ENCODE measurements at regions not wholly inside any gene's neighbourhood (a gene's known extent, or its start where the extent isn't known, plus 50 kb on each side); places are given as distances from the start of the nearest gene placed in this dataset.

- Histone ChIP-seq H2BK12ac (ENCODE audit: low read length) (no peak overlapping the region), H3K4me1 (ENCODE audit: control insufficient read depth in 2 of 2, insufficient read depth in 1 of 2, low read depth in 1 of 2, low read length in 2 of 2) (peaks cover 0 to 2% of the 10 kb centered on the region in 2 donors), H2BK120ac (ENCODE audit: low read depth, low read length) (no peak overlapping the region), H4K8ac (ENCODE audit: low read depth, low read length) (no peak overlapping the region), H2AFZ (ENCODE audit: low read length) (no peak overlapping the region), H3K4me3 (ENCODE audit: low read length in 2 of 2) (no peak overlapping the region), H4K91ac (ENCODE audit: low read depth, low read length, poor library complexity) (no peak overlapping the region), H3K23ac (ENCODE audit: low read depth, low read length, poor library complexity) (no peak overlapping the region), H3K14ac (ENCODE audit: low read length) (no peak overlapping the region), H2BK15ac (ENCODE audit: low read length) (no peak overlapping the region), H3K4me2 (ENCODE audit: insufficient read depth, low read length, poor library complexity, severe bottlenecking) (no peak overlapping the region), H3K9me3 (replicated peaks in 1 of 2; ENCODE audit: control insufficient read depth in 2 of 2, insufficient read depth in 1 of 2, low read depth in 1 of 2, low read length in 2 of 2) (no peaks in the 10 kb centered on the region), H3K4ac (ENCODE audit: low read length) (no peak overlapping the region), H3K9ac (ENCODE audit: low read depth, low read length, poor library complexity) (no peak overlapping the region), H3K27ac (replicated peaks; ENCODE audit: low read length) (no peak overlapping the region), H3K18ac (ENCODE audit: low read length) (no peak overlapping the region), H2BK5ac (ENCODE audit: low read length) (no peak overlapping the region), H2AK5ac (ENCODE audit: low read depth, low read length) (no peak overlapping the region), H3K27me3 (ENCODE audit: control insufficient read depth in 3 of 3, insufficient read depth in 3 of 3, low read depth in 1 of 3, low read length in 3 of 3) (peaks cover 0 to 25% (median 0%) of the 10 kb centered on the region in 3 experiments), H3K79me1 (ENCODE audit: low read depth, low read length) (no peaks in the 10 kb centered on the region), H3K36me3 (replicated peaks in 1 of 2; ENCODE audit: control insufficient read depth in 2 of 2, insufficient read depth in 2 of 2, low read length in 2 of 2) (no peaks in the 10 kb centered on the region)
- DNase-seq (ENCODE audit: low spot score) = no peak
- no CpG with 5 or more reads among the region's 1 CpG for WGBS, 2 donors (ENCODE audit: extremely low coverage in 2 of 2, insufficient read length in 2 of 2, insufficient replicate concordance in 1 of 2)
Observed at GRCh38 chr9:89705651-89706050, 100.8 kb downstream of the GADD45G start.

GRCh38 chr9:89706086-89706485 lies 101.3 kb downstream of the GADD45G start:
- H2BK120ac ChIP-seq (ENCODE audit: low read depth, low read length) = no peak overlapping the region
- H3K79me1 ChIP-seq (ENCODE audit: low read depth, low read length) = no peaks in the 10 kb centered on the region
- no peak overlapping the region for H3K18ac ChIP-seq (ENCODE audit: low read length)
- H4K8ac ChIP-seq (ENCODE audit: low read depth, low read length) = no peak overlapping the region
- H2BK5ac ChIP-seq (ENCODE audit: low read length) = no peak overlapping the region
- H4K91ac ChIP-seq (ENCODE audit: low read depth, low read length, poor library complexity) = no peak overlapping the region
- H3K27me3 ChIP-seq (ENCODE audit: control insufficient read depth in 3 of 3, insufficient read depth in 3 of 3, low read depth in 1 of 3, low read length in 3 of 3) = peaks cover 0 to 25% (median 0%) of the 10 kb centered on the region in 3 experiments
- H3K36me3 ChIP-seq (replicated peaks in 1 of 2; ENCODE audit: control insufficient read depth in 2 of 2, insufficient read depth in 2 of 2, low read length in 2 of 2) = no peaks in the 10 kb centered on the region
- DNase-seq (ENCODE audit: low spot score) = no peak
- H3K4me3 ChIP-seq (ENCODE audit: low read length in 2 of 2) = no peak overlapping the region
- no peak overlapping the region for H2BK12ac ChIP-seq (ENCODE audit: low read length)
- no peak overlapping the region for H3K23ac ChIP-seq (ENCODE audit: low read depth, low read length, poor library complexity)
- H3K4me1 ChIP-seq (ENCODE audit: control insufficient read depth in 2 of 2, insufficient read depth in 1 of 2, low read depth in 1 of 2, low read length in 2 of 2) = peaks cover 0 to 2% of the 10 kb centered on the region in 2 donors
- no peak overlapping the region for H3K27ac ChIP-seq (replicated peaks; ENCODE audit: low read length)
- H3K14ac ChIP-seq (ENCODE audit: low read length) = no peak overlapping the region
- H2AK5ac ChIP-seq (ENCODE audit: low read depth, low read length) = no peak overlapping the region
- no peak overlapping the region for H3K4ac ChIP-seq (ENCODE audit: low read length)
- no peaks in the 10 kb centered on the region for H3K9me3 ChIP-seq (replicated peaks in 1 of 2; ENCODE audit: control insufficient read depth in 2 of 2, insufficient read depth in 1 of 2, low read depth in 1 of 2, low read length in 2 of 2)
- no peak overlapping the region for H3K9ac ChIP-seq (ENCODE audit: low read depth, low read length, poor library complexity)
- H2AFZ ChIP-seq (ENCODE audit: low read length) = no peak overlapping the region
- no peak overlapping the region for H3K4me2 ChIP-seq (ENCODE audit: insufficient read depth, low read length, poor library complexity, severe bottlenecking)
- no CpG with 5 or more reads among the region's 3 CpGs for WGBS, 2 donors (ENCODE audit: extremely low coverage in 2 of 2, insufficient read length in 2 of 2, insufficient replicate concordance in 1 of 2)
- H2BK15ac ChIP-seq (ENCODE audit: low read length) = no peak overlapping the region

DNA sequence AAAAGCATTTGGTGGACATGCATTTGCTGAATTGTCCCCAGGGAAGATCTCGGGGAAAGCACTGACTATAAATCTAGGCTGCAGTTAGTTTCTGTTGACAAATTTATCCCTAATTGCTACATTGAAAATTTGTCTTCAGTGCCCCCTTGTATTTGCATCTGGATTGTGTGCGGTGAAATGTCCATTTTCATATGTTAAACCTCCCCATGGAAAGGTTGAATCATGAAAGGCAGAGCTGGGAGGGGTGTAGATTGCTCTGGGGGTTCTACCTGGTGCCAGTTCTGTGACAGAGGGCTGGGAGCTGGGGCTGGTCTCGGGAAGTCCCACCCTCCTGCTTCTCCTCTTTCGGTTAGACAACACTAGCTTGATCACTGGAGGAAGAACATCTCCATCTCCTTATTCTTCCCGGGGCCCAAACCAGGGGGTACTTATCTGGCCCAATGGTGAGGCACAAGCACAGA lies 101.9 kb downstream of the GADD45G start:
- H3K4me1 ChIP-seq (ENCODE audit: control insufficient read depth in 2 of 2, insufficient read depth in 1 of 2, low read depth in 1 of 2, low read length in 2 of 2) = peaks cover 0 to 2% of the 10 kb centered on the region in 2 donors
- H3K4me3 ChIP-seq (ENCODE audit: low read length in 2 of 2) = no peak overlapping the region
- no peak overlapping the region for H2BK5ac ChIP-seq (ENCODE audit: low read length)
- no peak overlapping the region for H4K8ac ChIP-seq (ENCODE audit: low read depth, low read length)
- H3K27me3 ChIP-seq (ENCODE audit: control insufficient read depth in 3 of 3, insufficient read depth in 3 of 3, low read depth in 1 of 3, low read length in 3 of 3) = peaks cover 0 to 25% (median 0%) of the 10 kb centered on the region in 3 experiments
- H3K23ac ChIP-seq (ENCODE audit: low read depth, low read length, poor library complexity) = no peak overlapping the region
- WGBS, 2 donors (ENCODE audit: extremely low coverage in 2 of 2, insufficient read length in 2 of 2, insufficient replicate concordance in 1 of 2) = no CpG with 5 or more reads among the region's 5 CpGs
- no peak overlapping the region for H2AFZ ChIP-seq (ENCODE audit: low read length)
- H3K79me1 ChIP-seq (ENCODE audit: low read depth, low read length) = no peaks in the 10 kb centered on the region
- no peaks in the 10 kb centered on the region for H3K36me3 ChIP-seq (replicated peaks in 1 of 2; ENCODE audit: control insufficient read depth in 2 of 2, insufficient read depth in 2 of 2, low read length in 2 of 2)
- no peak overlapping the region for H4K91ac ChIP-seq (ENCODE audit: low read depth, low read length, poor library complexity)
- no peak overlapping the region for H3K14ac ChIP-seq (ENCODE audit: low read length)
- H3K4me2 ChIP-seq (ENCODE audit: insufficient read depth, low read length, poor library complexity, severe bottlenecking) = no peak overlapping the region
- H3K9me3 ChIP-seq (replicated peaks in 1 of 2; ENCODE audit: control insufficient read depth in 2 of 2, insufficient read depth in 1 of 2, low read depth in 1 of 2, low read length in 2 of 2) = no peaks in the 10 kb centered on the region
- no peak overlapping the region for H3K9ac ChIP-seq (ENCODE audit: low read depth, low read length, poor library complexity)
- H3K27ac ChIP-seq (replicated peaks; ENCODE audit: low read length) = no peak overlapping the region
- no peak overlapping the region for H3K4ac ChIP-seq (ENCODE audit: low read length)
- no peak overlapping the region for H2BK15ac ChIP-seq (ENCODE audit: low read length)
- no peak overlapping the region for H3K18ac ChIP-seq (ENCODE audit: low read length)
- no peak overlapping the region for H2BK120ac ChIP-seq (ENCODE audit: low read depth, low read length)
- no peak for DNase-seq (ENCODE audit: low spot score)
- H2AK5ac ChIP-seq (ENCODE audit: low read depth, low read length) = no peak overlapping the region
- no peak overlapping the region for H2BK12ac ChIP-seq (ENCODE audit: low read length)

DNA sequence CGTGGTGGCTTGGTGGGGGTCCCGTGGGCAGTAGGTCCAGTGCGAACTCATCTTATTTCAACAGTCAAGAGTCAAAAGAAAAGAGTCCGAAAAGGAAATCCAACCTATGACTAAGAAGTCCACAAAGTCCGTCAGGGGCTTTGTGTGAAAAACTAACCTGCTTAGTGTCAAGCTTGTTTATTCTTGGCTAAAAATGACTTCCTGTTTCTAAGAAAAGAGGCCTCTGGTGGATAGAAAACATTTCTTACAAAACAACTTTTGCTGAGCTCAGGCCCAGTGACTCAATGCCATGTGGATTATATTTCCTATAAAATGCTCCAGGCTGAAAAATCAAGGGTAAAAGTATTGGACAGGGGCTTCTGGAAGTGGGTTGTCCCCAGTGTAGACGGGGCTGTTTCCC lies 105.9 kb downstream of the GADD45G start:
- Histone ChIP-seq H2BK15ac (ENCODE audit: low read length) (no peak overlapping the region), H3K27ac (replicated peaks; ENCODE audit: low read length) (no peak overlapping the region), H3K9me3 (replicated peaks in 1 of 2; ENCODE audit: control insufficient read depth in 2 of 2, insufficient read depth in 1 of 2, low read depth in 1 of 2, low read length in 2 of 2) (no peaks in the 10 kb centered on the region), H3K4ac (ENCODE audit: low read length) (no peak overlapping the region), H2AFZ (ENCODE audit: low read length) (no peak overlapping the region), H3K18ac (ENCODE audit: low read length) (no peak overlapping the region), H4K8ac (ENCODE audit: low read depth, low read length) (no peak overlapping the region), H2BK5ac (ENCODE audit: low read length) (no peak overlapping the region), H2AK5ac (ENCODE audit: low read depth, low read length) (no peak overlapping the region), H3K36me3 (replicated peaks in 1 of 2; ENCODE audit: control insufficient read depth in 2 of 2, insufficient read depth in 2 of 2, low read length in 2 of 2) (no peaks in the 10 kb centered on the region), H4K91ac (ENCODE audit: low read depth, low read length, poor library complexity) (no peak overlapping the region), H3K23ac (ENCODE audit: low read depth, low read length, poor library complexity) (no peak overlapping the region), H3K27me3 (ENCODE audit: control insufficient read depth in 3 of 3, insufficient read depth in 3 of 3, low read depth in 1 of 3, low read length in 3 of 3) (peaks cover 0 to 6% (median 0%) of the 10 kb centered on the region in 3 experiments), H3K9ac (ENCODE audit: low read depth, low read length, poor library complexity) (no peak overlapping the region), H3K14ac (ENCODE audit: low read length) (no peak overlapping the region), H3K79me1 (ENCODE audit: low read depth, low read length) (no peaks in the 10 kb centered on the region), H2BK12ac (ENCODE audit: low read length) (no peak overlapping the region), H2BK120ac (ENCODE audit: low read depth, low read length) (no peak overlapping the region), H3K4me2 (ENCODE audit: insufficient read depth, low read length, poor library complexity, severe bottlenecking) (no peak overlapping the region), H3K4me3 (ENCODE audit: low read length in 2 of 2) (no peak overlapping the region), H3K4me1 (ENCODE audit: control insufficient read depth in 2 of 2, insufficient read depth in 1 of 2, low read depth in 1 of 2, low read length in 2 of 2) (peaks cover 0 to 2% of the 10 kb centered on the region in 2 donors)
- no peak for DNase-seq (ENCODE audit: low spot score)
- no CpG with 5 or more reads among the region's 6 CpGs for WGBS, 2 donors (ENCODE audit: extremely low coverage in 2 of 2, insufficient read length in 2 of 2, insufficient replicate concordance in 1 of 2)

All from neuronal stem cell (in vitro differentiated cells).